Keratinocyte (primary cell): ENCODE measurements at regions not wholly inside any gene's neighbourhood (a gene's known extent, or its start where the extent isn't known, plus 50 kb on each side); places are given as distances from the start of the nearest gene placed in this dataset.

Source experiments
- CTCF ChIP-seq, 3 experiments: IDR thresholded peaks in 1 of 3; conservative IDR thresholded peaks in 1 of 3; optimal IDR thresholded peaks in 1 of 3; 2 replicates in 2 of 3; 3 replicates in 1 of 3; pipeline versions ENCODE3 to v1.5.1; 2011; ENCODE audit warnings: low read length in 3 of 3, mild to moderate bottlenecking in 3 of 3, moderate library complexity in 2 of 3, control low read depth in 1 of 3, inconsistent platforms in 1 of 3; ENCODE audit not compliant: insufficient read depth in 2 of 3; ENCODE audit errors: extremely low read depth in 1 of 3
- EZH2 ChIP-seq: IDR thresholded peaks from one replicate; pipeline ENCODE4 v1.6.1; 2012; ENCODE audit warnings: inconsistent platforms, mild to moderate bottlenecking, low read length, moderate library complexity

GRCh38 chr4:125811892-125812291, 497.1 kb downstream of the FAT4 start:
- TF ChIP-seq CTCF (optimal IDR thresholded peaks at IDR 0.05 in 1 of 3, IDR thresholded peaks at IDR 0.05 in 1 of 3, conservative IDR thresholded peaks at IDR 0.05 in 1 of 3; ENCODE audit: extremely low read depth in 1 of 3, insufficient read depth in 2 of 3, low read length in 3 of 3) (no peak), EZH2 (no peak)
